Esophagus (tissue), 2 donors: ENCODE measurements at regions not wholly inside any gene's neighbourhood (a gene's known extent, or its start where the extent isn't known, plus 50 kb on each side); places are given as distances from the start of the nearest gene placed in this dataset.
"Not testable (repeated sequence)": the region's sequence is repeated elsewhere in the genome, so short reads cannot be mapped to it uniquely, and the experiment has no call there.

ENCODE experiments used
- H3K27ac ChIP-seq, 2 donors: one replicate each; pipeline ENCODE4 v1.5.1; 2013; ENCODE audit warnings: low read depth in 2 of 2, mild to moderate bottlenecking in 2 of 2, inconsistent platforms in 1 of 2, low read length in 1 of 2, moderate library complexity in 1 of 2
- H3K27me3 ChIP-seq, 2 donors: one replicate each; pipeline ENCODE4 v1.6.1; 2013; ENCODE audit warnings: low read length in 2 of 2, control low read depth in 1 of 2, mild to moderate bottlenecking in 1 of 2; ENCODE audit not compliant: insufficient read depth in 2 of 2, control insufficient read depth in 1 of 2
- H3K36me3 ChIP-seq, 2 donors: one replicate each; pipeline ENCODE4 v1.6.1; 2013; ENCODE audit warnings: low read length in 1 of 2; ENCODE audit not compliant: control insufficient read depth in 2 of 2, insufficient read depth in 2 of 2
- H3K4me1 ChIP-seq, 2 donors: one replicate each; pipeline ENCODE4 v1.6.1; 2013; ENCODE audit warnings: low read length in 1 of 2; ENCODE audit not compliant: control insufficient read depth in 2 of 2, insufficient read depth in 2 of 2
- H3K4me3 ChIP-seq, 2 donors: one replicate each; pipeline ENCODE4 v1.5.1; 2013; ENCODE audit warnings: low read length in 2 of 2, mild to moderate bottlenecking in 2 of 2, low read depth in 1 of 2, moderate library complexity in 1 of 2
- H3K9me3 ChIP-seq, 2 donors: one replicate each; pipeline ENCODE4 v1.6.1; 2013; ENCODE audit warnings: mild to moderate bottlenecking in 2 of 2, low read depth in 1 of 2, low read length in 1 of 2, moderate library complexity in 1 of 2; ENCODE audit not compliant: control insufficient read depth in 2 of 2, insufficient read depth in 1 of 2
- WGBS, 2 donors: extraction: QIAGEN DNeasy Blood & Tissue Kit; methylation state at CpG; one replicate each; pipeline ENCODE4 v1.1.7; 2013; 5-methylcytosine and 5-hydroxymethylcytosine counted together
- donor health status: healthy with polysubstance abuse.
- donor health status: Bipolar disorder and iron deficiency.

- 14 to 27% methylated on average over 1 of the region's 1 CpG for WGBS, 2 donors
- not testable (repeated sequence) for H3K9me3 ChIP-seq, H3K4me3 ChIP-seq, H3K36me3 ChIP-seq, H3K27ac ChIP-seq, H3K4me1 ChIP-seq, H3K27me3 ChIP-seq
Observed at GRCh38 chr12:31195620-31196019, 122.0 kb downstream of the DDX11 start.

- WGBS, 2 donors: 67 to 80% methylated on average over 4 of the region's 4 CpGs
- H3K27ac ChIP-seq, H3K9me3 ChIP-seq, H3K4me3 ChIP-seq, H3K4me1 ChIP-seq, H3K27me3 ChIP-seq, H3K36me3 ChIP-seq: not testable (repeated sequence)
Observed at GRCh38 chr12:31199476-31199875, 125.8 kb downstream of the DDX11 start.

GRCh38 chr12:31201382-31201781 is 124.6 kb downstream of the SINHCAF start:
- H3K27me3 ChIP-seq: no peaks in the 10 kb centered on the region
- WGBS, 2 donors: 38 to 48% methylated on average over 1 of the region's 1 CpG
- no peaks in the 10 kb centered on the region for H3K36me3 ChIP-seq
- no peaks in the 10 kb centered on the region for H3K9me3 ChIP-seq
- H3K4me3 ChIP-seq: no peak overlapping the region
- no peaks in the 10 kb centered on the region for H3K4me1 ChIP-seq
- H3K27ac ChIP-seq: no peak overlapping the region

GRCh38 chr12:31203261-31203660 is 122.7 kb downstream of the SINHCAF start:
- 70 to 74% methylated on average over 1 of the region's 1 CpG for WGBS, 2 donors
- no peaks in the 10 kb centered on the region for H3K36me3 ChIP-seq
- no peak overlapping the region for H3K27ac ChIP-seq
- H3K27me3 ChIP-seq: no peaks in the 10 kb centered on the region
- no peaks in the 10 kb centered on the region for H3K9me3 ChIP-seq
- H3K4me3 ChIP-seq: no peak overlapping the region
- H3K4me1 ChIP-seq: no peaks in the 10 kb centered on the region

GRCh38 chr12:31205054-31205453 is 120.9 kb downstream of the SINHCAF start:
- Histone ChIP-seq H3K4me3 (no peak overlapping the region), H3K9me3 (no peaks in the 10 kb centered on the region), H3K36me3 (no peaks in the 10 kb centered on the region), H3K27ac (no peak overlapping the region), H3K27me3 (no peaks in the 10 kb centered on the region), H3K4me1 (no peaks in the 10 kb centered on the region)
- 9 to 19% methylated on average over 3 of the region's 3 CpGs for WGBS, 2 donors

- no peaks in the 10 kb centered on the region for H3K4me1 ChIP-seq
- no peaks in the 10 kb centered on the region for H3K27me3 ChIP-seq
- no peak overlapping the region for H3K4me3 ChIP-seq
- WGBS, 2 donors: 28 to 37% methylated on average over 4 of the region's 4 CpGs
- no peaks in the 10 kb centered on the region for H3K36me3 ChIP-seq
- peak overlapping the region; percentile 45 to 47 for H3K27ac ChIP-seq
- H3K9me3 ChIP-seq: no peaks in the 10 kb centered on the region
Observed at GRCh38 chr12:31206038-31206670, 119.8 kb downstream of the SINHCAF start.

GRCh38 chr12:31207799-31208465 is 118.0 kb downstream of the SINHCAF start:
- Histone ChIP-seq H3K9me3 (no peaks in the 10 kb centered on the region), H3K4me1 (no peaks in the 10 kb centered on the region), H3K4me3 (no peak overlapping the region), H3K36me3 (no peaks in the 10 kb centered on the region), H3K27ac (no peak overlapping the region), H3K27me3 (no peaks in the 10 kb centered on the region)
- 42 to 56% methylated on average over 3 of the region's 3 CpGs for WGBS, 2 donors

- no peaks in the 10 kb centered on the region for H3K36me3 ChIP-seq
- WGBS, 2 donors: 87 to 91% methylated on average over 3 of the region's 3 CpGs
- H3K9me3 ChIP-seq: no peaks in the 10 kb centered on the region
- no peak overlapping the region for H3K27ac ChIP-seq
- H3K4me3 ChIP-seq: no peak overlapping the region
- H3K4me1 ChIP-seq: peaks cover 0 to 2% of the 10 kb centered on the region in 2 donors
- H3K27me3 ChIP-seq: no peaks in the 10 kb centered on the region
Observed at GRCh38 chr12:31210104-31210503, 115.8 kb downstream of the SINHCAF start.

- no peaks in the 10 kb centered on the region for H3K27me3 ChIP-seq
- no peaks in the 10 kb centered on the region for H3K9me3 ChIP-seq
- H3K36me3 ChIP-seq: no peaks in the 10 kb centered on the region
- 95 to 99% methylated on average over 1 of the region's 1 CpG for WGBS, 2 donors
- peaks cover 2 to 7% of the 10 kb centered on the region in 2 donors for H3K4me1 ChIP-seq
- H3K27ac ChIP-seq: no peak overlapping the region
- H3K4me3 ChIP-seq: no peak overlapping the region
Observed at GRCh38 chr12:31210541-31210940, 115.4 kb downstream of the SINHCAF start.
